K562 (cell line): ENCODE measurements at regions not wholly inside any gene's neighbourhood (a gene's known extent, or its start where the extent isn't known, plus 50 kb on each side); places are given as distances from the start of the nearest gene placed in this dataset.
A peak's percentile ranks its signal among the peaks of the same experiment; 100 is the strongest.

ENCODE experiments used
- BMI1 ChIP-seq: fragments of 150-350 bp; IDR thresholded peaks from 2 replicates; pipeline ENCODE4 v1.6.1; 2014; ENCODE audit warnings: low read length
- ELF1 ChIP-seq: fragments of 200-800 bp; sonication (Bioruptor generic); IDR thresholded peaks from 2 replicates; pipeline ENCODE4 v1.6.1; 2016; ENCODE audit warnings: missing genetic modification characterization, missing compliant biosample characterization
- ELF4 ChIP-seq: fragments of 450-650 bp; formaldehyde crosslinking; IDR thresholded peaks from 2 replicates; pipeline ENCODE4 v1.4.0; 2022; ENCODE audit warnings: missing genetic modification characterization
- FOXJ2 ChIP-seq: fragments of 200-800 bp; sonication (Bioruptor generic); IDR thresholded peaks from 2 replicates; pipeline ENCODE4 v1.6.1; 2016; ENCODE audit warnings: missing genetic modification characterization, missing compliant biosample characterization
- FUS ChIP-seq: fragments of 200-400 bp; formaldehyde crosslinking; optimal IDR thresholded peaks from 2 replicates; pipeline ENCODE3; 2017; ENCODE audit warnings: low read depth, low read length
- GTF2E2 ChIP-seq: fragments of 200-800 bp; sonication (Bioruptor generic); IDR thresholded peaks from 2 replicates; pipeline ENCODE4 v1.6.1; 2016; ENCODE audit warnings: missing genetic modification characterization, missing compliant biosample characterization
- MLLT1 ChIP-seq, 2 experiments: fragments of 450-650 bp; IDR thresholded peaks; 2 replicates each; pipeline ENCODE4 v1.6.1; 2016
- POLR2AphosphoS5 ChIP-seq: IDR thresholded peaks from 2 replicates; pipeline ENCODE4 v1.6.1; 2011; ENCODE audit warnings: mild to moderate bottlenecking, low read depth, low read length, moderate library complexity; ENCODE audit not compliant: control insufficient read depth, insufficient read depth
- POLR2B ChIP-seq: fragments of 450-650 bp; IDR thresholded peaks from 2 replicates; pipeline ENCODE4 v1.6.1; 2018; ENCODE audit warnings: low read depth; ENCODE audit not compliant: partially characterized antibody
- PRDM10 ChIP-seq: fragments of 450-650 bp; IDR thresholded peaks from 2 replicates; pipeline ENCODE4 v1.6.1; 2018; ENCODE audit not compliant: partially characterized antibody
- RFX1 ChIP-seq: fragments of 450-650 bp; IDR thresholded peaks from 2 replicates; pipeline ENCODE4 v1.6.1; 2016; ENCODE audit warnings: mild to moderate bottlenecking, moderate library complexity
- RFX5 ChIP-seq: IDR thresholded peaks from 2 replicates; pipeline ENCODE4 v1.6.1; 2011; ENCODE audit warnings: low read depth, mild to moderate bottlenecking, improper control_type of control experiment, low read length
- STAT5A ChIP-seq: IDR thresholded peaks from 2 replicates; pipeline ENCODE4 v1.6.1; 2012; ENCODE audit warnings: low read length, inconsistent platforms, borderline replicate concordance
- TCF3 ChIP-seq: sonication (generic); formaldehyde crosslinking; IDR thresholded peaks from 2 replicates; pipeline ENCODE4 v1.4.0; 2020; ENCODE audit warnings: mild to moderate bottlenecking, missing genetic modification reagents
- TSC22D4 ChIP-seq: fragments of 450-650 bp; IDR thresholded peaks from 2 replicates; pipeline ENCODE4 v1.6.1; 2016; ENCODE audit warnings: missing genetic modification characterization, missing biosample characterization, control low read depth
- ZNF165 ChIP-seq: fragments of 250-450 bp; sonication (Bioruptor Pico); IDR thresholded peaks from 2 replicates; pipeline ENCODE4 v1.4.0; 2020; ENCODE audit warnings: borderline replicate concordance
- ZNF77 ChIP-seq: fragments of 250-450 bp; sonication (Bioruptor Pico); IDR thresholded peaks from 2 replicates; pipeline ENCODE4 v1.5.0; 2020
- ZNF780A ChIP-seq: fragments of 250-450 bp; sonication (Bioruptor Pico); IDR thresholded peaks from 2 replicates; pipeline ENCODE4 v1.5.0; 2021; ENCODE audit warnings: mild to moderate bottlenecking
- TF ChIP-seq, protein P1 (sequence below): sonication (generic); formaldehyde crosslinking; IDR thresholded peaks from 2 replicates; pipeline ENCODE4 v1.4.0; 2020; ENCODE audit warnings: mild to moderate bottlenecking, missing genetic modification reagents
- TF ChIP-seq, protein P2 (sequence below): sonication (generic); formaldehyde crosslinking; IDR thresholded peaks from 2 replicates; pipeline ENCODE4 v1.8.1; 2022; ENCODE audit warnings: missing genetic modification reagents
- TF ChIP-seq, protein P3 (sequence below): fragments of 450-650 bp; formaldehyde crosslinking; IDR thresholded peaks from 2 replicates; pipeline ENCODE4 v1.4.0; 2020; ENCODE audit warnings: mild to moderate bottlenecking, moderate library complexity

DNA sequence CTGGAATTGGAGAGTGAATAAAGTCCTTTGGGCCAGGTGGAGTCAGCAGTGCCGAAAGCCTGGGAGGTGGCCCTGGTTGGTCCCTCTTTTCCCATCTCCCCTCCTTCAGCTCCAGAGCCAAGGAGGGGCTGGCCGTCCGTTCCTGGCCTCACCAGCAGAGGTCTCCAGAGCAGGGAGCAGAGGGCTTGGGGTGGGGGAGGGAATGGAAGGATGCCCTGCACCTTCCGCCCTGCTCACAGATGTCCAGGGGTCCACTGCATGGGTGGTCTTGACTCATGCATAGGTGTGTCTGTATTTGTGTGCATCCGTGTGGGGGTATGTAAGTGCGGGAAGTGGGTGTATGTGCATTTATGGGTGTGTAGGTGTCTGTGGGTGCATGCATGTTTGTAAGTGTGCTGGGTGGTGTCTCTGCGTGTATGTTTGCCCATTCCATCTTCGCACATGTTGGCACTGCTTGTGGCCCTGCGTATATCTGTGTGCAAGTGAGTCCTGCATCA lies 201.8 kb downstream of the ZFP36L2 start (continued):
- no peak for TF ChIP-seq POLR2B
- no peak for TF ChIP-seq ZNF165 (CRISPR knock-in tag)
- TF ChIP-seq POLR2AphosphoS5: no peak
- TF ChIP-seq FUS: no peak
- no peak for TF ChIP-seq ZNF780A (CRISPR knock-in tag)
- TF ChIP-seq ELF1: no peak
- TF ChIP-seq RFX5: no peak
- TF ChIP-seq FOXJ2: no peak
- TF ChIP-seq STAT5A: no peak
- TF ChIP-seq TCF3 (CRISPR knock-in tag): no peak
- TF ChIP-seq, protein P1, sequence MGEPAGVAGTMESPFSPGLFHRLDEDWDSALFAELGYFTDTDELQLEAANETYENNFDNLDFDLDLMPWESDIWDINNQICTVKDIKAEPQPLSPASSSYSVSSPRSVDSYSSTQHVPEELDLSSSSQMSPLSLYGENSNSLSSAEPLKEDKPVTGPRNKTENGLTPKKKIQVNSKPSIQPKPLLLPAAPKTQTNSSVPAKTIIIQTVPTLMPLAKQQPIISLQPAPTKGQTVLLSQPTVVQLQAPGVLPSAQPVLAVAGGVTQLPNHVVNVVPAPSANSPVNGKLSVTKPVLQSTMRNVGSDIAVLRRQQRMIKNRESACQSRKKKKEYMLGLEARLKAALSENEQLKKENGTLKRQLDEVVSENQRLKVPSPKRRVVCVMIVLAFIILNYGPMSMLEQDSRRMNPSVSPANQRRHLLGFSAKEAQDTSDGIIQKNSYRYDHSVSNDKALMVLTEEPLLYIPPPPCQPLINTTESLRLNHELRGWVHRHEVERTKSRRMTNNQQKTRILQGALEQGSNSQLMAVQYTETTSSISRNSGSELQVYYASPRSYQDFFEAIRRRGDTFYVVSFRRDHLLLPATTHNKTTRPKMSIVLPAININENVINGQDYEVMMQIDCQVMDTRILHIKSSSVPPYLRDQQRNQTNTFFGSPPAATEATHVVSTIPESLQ (CRISPR knock-in tag): no peak
- no peak for TF ChIP-seq ZNF77 (CRISPR knock-in tag)
- no peak for TF ChIP-seq BMI1
- no peak for TF ChIP-seq RFX1
- no peak for TF ChIP-seq ELF4 (CRISPR knock-in tag)
- TF ChIP-seq MLLT1 (IDR thresholded peaks at IDR 0.05): peak in 1 of 2 experiments; percentile 60; a peak in 1 of 4 replicates
- TF ChIP-seq, protein P2, sequence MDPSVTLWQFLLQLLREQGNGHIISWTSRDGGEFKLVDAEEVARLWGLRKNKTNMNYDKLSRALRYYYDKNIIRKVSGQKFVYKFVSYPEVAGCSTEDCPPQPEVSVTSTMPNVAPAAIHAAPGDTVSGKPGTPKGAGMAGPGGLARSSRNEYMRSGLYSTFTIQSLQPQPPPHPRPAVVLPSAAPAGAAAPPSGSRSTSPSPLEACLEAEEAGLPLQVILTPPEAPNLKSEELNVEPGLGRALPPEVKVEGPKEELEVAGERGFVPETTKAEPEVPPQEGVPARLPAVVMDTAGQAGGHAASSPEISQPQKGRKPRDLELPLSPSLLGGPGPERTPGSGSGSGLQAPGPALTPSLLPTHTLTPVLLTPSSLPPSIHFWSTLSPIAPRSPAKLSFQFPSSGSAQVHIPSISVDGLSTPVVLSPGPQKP (CRISPR knock-in tag): no peak
- TF ChIP-seq GTF2E2 (tag): no peak
- no peak for TF ChIP-seq TSC22D4
- TF ChIP-seq, protein P3, sequence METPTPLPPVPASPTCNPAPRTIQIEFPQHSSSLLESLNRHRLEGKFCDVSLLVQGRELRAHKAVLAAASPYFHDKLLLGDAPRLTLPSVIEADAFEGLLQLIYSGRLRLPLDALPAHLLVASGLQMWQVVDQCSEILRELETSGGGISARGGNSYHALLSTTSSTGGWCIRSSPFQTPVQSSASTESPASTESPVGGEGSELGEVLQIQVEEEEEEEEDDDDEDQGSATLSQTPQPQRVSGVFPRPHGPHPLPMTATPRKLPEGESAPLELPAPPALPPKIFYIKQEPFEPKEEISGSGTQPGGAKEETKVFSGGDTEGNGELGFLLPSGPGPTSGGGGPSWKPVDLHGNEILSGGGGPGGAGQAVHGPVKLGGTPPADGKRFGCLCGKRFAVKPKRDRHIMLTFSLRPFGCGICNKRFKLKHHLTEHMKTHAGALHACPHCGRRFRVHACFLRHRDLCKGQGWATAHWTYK (CRISPR knock-in tag): no peak
- TF ChIP-seq PRDM10: peak; percentile 12
